WTC11 (cell line): ENCODE measurements at regions not wholly inside any gene's neighbourhood (a gene's known extent, or its start where the extent isn't known, plus 50 kb on each side); places are given as distances from the start of the nearest gene placed in this dataset.

Source experiments
- ATAC-seq: fragments of 200-7000 bp; cut with Tn5 transposase; 2 replicates; pipeline ENCODE4 v1.10.0; 2021; ENCODE audit warnings: mild to moderate bottlenecking, moderate library complexity
- CTCF ChIA-PET: fragments of 300-600 bp; sonication (Branson Sonifier 250); formaldehyde crosslinking; loops from one replicate; lab custom pipeline; 2021; ENCODE audit warnings: antibody characterized with exemption; lab: Charles Lee
- POLR2A ChIA-PET: fragments of 350-600 bp; sonication (Branson Sonifier 250); formaldehyde crosslinking; loops from one replicate; lab custom pipeline; 2021; ENCODE audit warnings: antibody characterized with exemption; lab: Charles Lee
- DNase-seq: peaks from one replicate; pipeline ENCODE4 v3.0.0; 2021; ENCODE audit warnings: low spot score
- H3K27ac Mint-ChIP-seq: 2 replicates; pipeline ENCODE4 v1.8.0; 2021; ENCODE audit warnings: mixed read lengths
- H3K27me3 Mint-ChIP-seq: 2 replicates; pipeline ENCODE4 v1.8.0; 2021; ENCODE audit warnings: low read depth, mild to moderate bottlenecking, moderate library complexity, mixed read lengths
- H3K36me3 Mint-ChIP-seq: 2 replicates; pipeline ENCODE4 v1.8.0; 2021; ENCODE audit warnings: mixed read lengths
- H3K4me1 Mint-ChIP-seq: 2 replicates; pipeline ENCODE4 v1.8.0; 2022; ENCODE audit warnings: mixed read lengths
- H3K4me3 Mint-ChIP-seq: 2 replicates; pipeline ENCODE4 v1.8.0; 2021; ENCODE audit warnings: mild to moderate bottlenecking, moderate library complexity, mixed read lengths
- H3K9me3 Mint-ChIP-seq: 2 replicates; pipeline ENCODE4 v1.8.0; 2021; ENCODE audit warnings: mixed read lengths
- AR ChIP-seq: fragments of 250-450 bp; sonication (Bioruptor Pico); IDR thresholded peaks from 2 replicates; pipeline ENCODE4 v1.9.0; 2021; ENCODE audit warnings: mild to moderate bottlenecking
- ELF4 ChIP-seq: sonication (generic); formaldehyde crosslinking; IDR thresholded peaks from 2 replicates; pipeline ENCODE4 v1.8.1; 2022; ENCODE audit warnings: low read depth, mild to moderate bottlenecking, moderate library complexity, missing genetic modification reagents
- EMX1 ChIP-seq: fragments of 250-450 bp; sonication (Bioruptor Pico); IDR thresholded peaks from 2 replicates; pipeline ENCODE4 v1.8.0; 2021; ENCODE audit warnings: mild to moderate bottlenecking
- FOXJ3 ChIP-seq: sonication (generic); formaldehyde crosslinking; IDR thresholded peaks from 2 replicates; pipeline ENCODE4 v1.9.0; 2021; ENCODE audit warnings: missing genetic modification reagents, mild to moderate bottlenecking, borderline replicate concordance
- FOXK1 ChIP-seq: sonication (generic); formaldehyde crosslinking; IDR thresholded peaks from 2 replicates; pipeline ENCODE4 v1.8.0; 2022; ENCODE audit warnings: mild to moderate bottlenecking, moderate library complexity, missing genetic modification reagents
- GTF2I ChIP-seq: fragments of 250-450 bp; sonication (Bioruptor Pico); conservative IDR thresholded peaks from 2 replicates; pipeline ENCODE4 v1.4.0; 2021; ENCODE audit warnings: mild to moderate bottlenecking
- IRF2 ChIP-seq: sonication (generic); formaldehyde crosslinking; IDR thresholded peaks from 2 replicates; pipeline ENCODE4 v1.8.0; 2022; ENCODE audit warnings: low read depth, missing genetic modification reagents, borderline replicate concordance
- KAT7 ChIP-seq: sonication (generic); formaldehyde crosslinking; IDR thresholded peaks from 2 replicates; pipeline ENCODE4 v1.8.1; 2023; ENCODE audit warnings: missing genetic modification reagents, mild to moderate bottlenecking, borderline replicate concordance
- MLX ChIP-seq: sonication (generic); formaldehyde crosslinking; IDR thresholded peaks from 2 replicates; pipeline ENCODE4 v1.8.1; 2023; ENCODE audit warnings: mild to moderate bottlenecking, missing genetic modification reagents, moderate library complexity
- NFYB ChIP-seq: sonication (generic); formaldehyde crosslinking; conservative IDR thresholded peaks from 2 replicates; pipeline ENCODE4 v1.8.0; 2022; ENCODE audit warnings: low read depth, missing genetic modification reagents
- NR2C2 ChIP-seq: sonication (generic); formaldehyde crosslinking; IDR thresholded peaks from 2 replicates; pipeline ENCODE4 v1.8.0; 2022; ENCODE audit warnings: mild to moderate bottlenecking, missing genetic modification reagents
- NR3C1 ChIP-seq: sonication (generic); formaldehyde crosslinking; conservative IDR thresholded peaks from 2 replicates; pipeline ENCODE4 v1.8.1; 2023; ENCODE audit warnings: low read depth, mild to moderate bottlenecking, missing genetic modification reagents
- PREB ChIP-seq: sonication (generic); formaldehyde crosslinking; IDR thresholded peaks from 2 replicates; pipeline ENCODE4 v1.8.1; 2022; ENCODE audit warnings: mild to moderate bottlenecking, missing genetic modification reagents, moderate library complexity, borderline replicate concordance
- PRRX2 ChIP-seq: fragments of 250-450 bp; sonication (Bioruptor Pico); IDR thresholded peaks from 2 replicates; pipeline ENCODE4 v1.8.0; 2021; ENCODE audit warnings: mild to moderate bottlenecking
- SOX15 ChIP-seq: fragments of 250-450 bp; sonication (Bioruptor Pico); IDR thresholded peaks from 2 replicates; pipeline ENCODE4 v1.9.0; 2021; ENCODE audit warnings: mild to moderate bottlenecking
- TEAD4 ChIP-seq: sonication (generic); formaldehyde crosslinking; IDR thresholded peaks from 2 replicates; pipeline ENCODE4 v1.8.0; 2022; ENCODE audit warnings: mild to moderate bottlenecking, missing genetic modification reagents
- ZBTB43 ChIP-seq: sonication (generic); formaldehyde crosslinking; IDR thresholded peaks from 2 replicates; pipeline ENCODE4 v1.8.1; 2023; ENCODE audit warnings: mild to moderate bottlenecking, missing genetic modification reagents
- ZNF396 ChIP-seq: fragments of 250-450 bp; sonication (Bioruptor Pico); IDR thresholded peaks from 2 replicates; pipeline ENCODE4 v1.8.0; 2021; ENCODE audit warnings: mild to moderate bottlenecking, moderate library complexity, borderline replicate concordance
- ZNF512 ChIP-seq: sonication (generic); formaldehyde crosslinking; IDR thresholded peaks from 2 replicates; pipeline ENCODE4 v1.8.1; 2022; ENCODE audit warnings: missing genetic modification reagents, borderline replicate concordance

- H3K4me3 Mint-ChIP-seq: no peak overlapping the region
- POLR2A ChIA-PET: no interaction called here
- H3K4me1 Mint-ChIP-seq: peaks cover 41% of the 10 kb centered on the region
- no peaks in the 10 kb centered on the region for H3K36me3 Mint-ChIP-seq
- H3K9me3 Mint-ChIP-seq: no peaks in the 10 kb centered on the region; the same call in 1 of the 2 replicates
- CTCF ChIA-PET: interaction anchor here (0.6 to 1.3 kb wide), 2 partner anchors 211 to 484 kb away, joined by 3 read pairs; no protein-coding TSS in a partner anchor
- peak overlapping the region; percentile 21; the same call in 1 of the 2 replicates for H3K27ac Mint-ChIP-seq
- no peak for DNase-seq
- ATAC-seq: peak; percentile 25; the same call in 1 of the 2 replicates
- peaks cover 33% of the 10 kb centered on the region for H3K27me3 Mint-ChIP-seq
- TF ChIP-seq EMX1 (CRISPR knock-in tag) (no peak), AR (CRISPR knock-in tag) (no peak), ZNF512 (CRISPR knock-in tag) (no peak), PREB (CRISPR knock-in tag) (no peak), PRRX2 (CRISPR knock-in tag) (no peak), SOX15 (CRISPR knock-in tag) (no peak), NFYB (CRISPR knock-in tag) (no peak), ELF4 (CRISPR knock-in tag) (no peak), IRF2 (CRISPR knock-in tag) (no peak), ZNF396 (no peak), NR3C1 (CRISPR knock-in tag) (no peak), NR2C2 (CRISPR knock-in tag) (no peak), ZBTB43 (CRISPR knock-in tag) (no peak), MLX (CRISPR knock-in tag) (no peak)
- TF ChIP-seq, all 79 proteins: peak for 0
These were observed 184.2 kb downstream of the MN1 start for GRCh38 chr22:27617214-27617881.

- Mint-ChIP-seq H3K27me3 (peaks cover 5% of the 10 kb centered on the region), H3K4me1 (peaks cover 24% of the 10 kb centered on the region), H3K4me3 (no peak overlapping the region), H3K9me3 (no peaks in the 10 kb centered on the region; the same call in 1 of the 2 replicates), H3K36me3 (no peaks in the 10 kb centered on the region), H3K27ac (no peak overlapping the region)
- CTCF ChIA-PET: interaction anchor here (0.6 kb wide), 1 partner anchor 86 kb away, joined by 3 read pairs; no protein-coding TSS in a partner anchor
- ATAC-seq (no peak), DNase-seq (no peak)
- no peak for TF ChIP-seq TEAD4 (CRISPR knock-in tag)
- TF ChIP-seq IRF2 (CRISPR knock-in tag): no peak
- TF ChIP-seq FOXJ3 (CRISPR knock-in tag): no peak
- TF ChIP-seq GTF2I (CRISPR knock-in tag): no peak
- TF ChIP-seq FOXK1: no peak
- TF ChIP-seq ZBTB43 (CRISPR knock-in tag): no peak
- no peak for TF ChIP-seq KAT7 (CRISPR knock-in tag)
- POLR2A ChIA-PET: no interaction called here
These were observed 181.0 kb downstream of the MN1 start for GRCh38 chr22:27620367-27621154.
